H1 (cell line): ENCODE measurements at regions not wholly inside any gene's neighbourhood (a gene's known extent, or its start where the extent isn't known, plus 50 kb on each side); places are given as distances from the start of the nearest gene placed in this dataset.

Experiments
- CTCF ChIA-PET: fragments of 300-600 bp; sonication (Branson Sonifier 250); formaldehyde crosslinking; loops from one replicate; lab custom pipeline; 2021; ENCODE audit not compliant: partially characterized antibody; lab: Charles Lee
- POLR2A ChIA-PET: fragments of 300-600 bp; sonication (Branson Sonifier 250); formaldehyde crosslinking; loops from one replicate; lab custom pipeline; 2021; ENCODE audit warnings: inconsistent platforms; ENCODE audit not compliant: partially characterized antibody; lab: Charles Lee
- DNase-seq, 2 experiments: peaks; one replicate each; pipeline versions ENCODE4 v3.0.0 to v3.0.0-alpha.2; 2010 to 2022; ENCODE audit warnings: low spot score in 2 of 2, low read depth in 1 of 2, mixed read lengths in 1 of 2
- FAIRE-seq: peaks from 2 replicates; lab custom pipeline; 2011; peaks lifted over from hg19 to GRCh38; lab: Jason Lieb, UNC
- H2AFZ ChIP-seq: 2 replicates; pipeline ENCODE4 v1.8.1; 2012; ENCODE audit warnings: low read length, inconsistent platforms
- H2AK5ac ChIP-seq: 2 replicates; pipeline ENCODE4 v1.6.1; 2013; ENCODE audit warnings: low read depth, low read length
- H2BK120ac ChIP-seq: replicated peaks from 2 replicates; pipeline ENCODE3; 2013; ENCODE audit warnings: low read depth, low read length, inconsistent platforms
- H2BK12ac ChIP-seq: 2 replicates; pipeline ENCODE4 v1.6.1; 2013; ENCODE audit warnings: low read depth, low read length
- H2BK15ac ChIP-seq: 2 replicates; pipeline ENCODE4 v1.6.1; 2013; ENCODE audit warnings: low read length
- H2BK20ac ChIP-seq: 2 replicates; pipeline ENCODE4 v1.6.1; 2013; ENCODE audit warnings: low read length
- H2BK5ac ChIP-seq: 2 replicates; pipeline ENCODE4 v1.6.1; 2013; ENCODE audit warnings: low read depth, low read length
- H3K14ac ChIP-seq: 2 replicates; pipeline ENCODE4 v1.6.1; 2013; ENCODE audit warnings: inconsistent platforms; ENCODE audit not compliant: insufficient read length
- H3K18ac ChIP-seq: 2 replicates; pipeline ENCODE4 v1.6.1; 2013; ENCODE audit warnings: low read length; ENCODE audit errors: extremely low read depth
- H3K23ac ChIP-seq: 2 replicates; pipeline ENCODE4 v1.6.1; 2013; ENCODE audit warnings: inconsistent platforms; ENCODE audit not compliant: insufficient read length
- H3K23me2 ChIP-seq: 2 replicates; pipeline ENCODE4 v1.6.1; 2013; ENCODE audit warnings: low read depth, low read length
- H3K27ac ChIP-seq: 2 replicates; pipeline ENCODE4 v1.6.1; 2011; ENCODE audit warnings: low read depth, low read length, inconsistent platforms
- H3K27me3 ChIP-seq, 4 experiments: replicated peaks in 1 of 4; 1 replicate in 1 of 4; 2 replicates in 3 of 4; pipeline versions ENCODE4 v1.6.1 to v1.8.1; 2011 to 2013; ENCODE audit warnings: low read length in 3 of 4, mild to moderate bottlenecking in 3 of 4, inconsistent platforms in 2 of 4, mixed read lengths in 2 of 4, moderate library complexity in 1 of 4; ENCODE audit not compliant: control insufficient read depth in 3 of 4, insufficient read depth in 3 of 4; ENCODE audit errors: extremely low read depth in 1 of 4
- H3K36me3 ChIP-seq, 4 experiments: 2 replicates each; pipeline versions ENCODE4 v1.6.1 to v1.8.1; 2011 to 2013; ENCODE audit warnings: mild to moderate bottlenecking in 4 of 4, low read length in 3 of 4, moderate library complexity in 2 of 4, control low read depth in 1 of 4, inconsistent platforms in 1 of 4; ENCODE audit not compliant: insufficient read depth in 4 of 4, control insufficient read depth in 2 of 4
- H3K4ac ChIP-seq: replicated peaks from 2 replicates; pipeline ENCODE3; 2013; ENCODE audit warnings: low read length, low read depth, mixed read lengths, inconsistent platforms; ENCODE audit not compliant: insufficient read length
- H3K4me1 ChIP-seq, 4 experiments: replicated peaks in 1 of 4; 1 replicate in 1 of 4; 2 replicates in 3 of 4; pipeline versions ENCODE4 v1.6.1 to v1.8.1; 2011 to 2013; ENCODE audit warnings: low read length in 3 of 4, inconsistent platforms in 2 of 4, mixed read lengths in 1 of 4; ENCODE audit not compliant: insufficient read depth in 4 of 4, control insufficient read depth in 3 of 4
- H3K4me2 ChIP-seq, 2 experiments: 2 replicates each; pipeline versions ENCODE4 v1.6.1 to v1.8.1; 2011 to 2013; ENCODE audit warnings: low read depth in 2 of 2, low read length in 2 of 2, control low read depth in 1 of 2, inconsistent platforms in 1 of 2, mild to moderate bottlenecking in 1 of 2; ENCODE audit not compliant: insufficient read depth in 1 of 2
- H3K4me3 ChIP-seq, 4 experiments: fragments of 200-600, 300-600 bp in 1 of 4; sonication (generic), shearing (Covaris generic), sonication (Bioruptor Twin) in 1 of 4; 2 replicates each; pipeline versions ENCODE4 v1.5.1 to v1.8.1; 2011 to 2016; ENCODE audit warnings: low read length in 4 of 4, low read depth in 3 of 4, control low read depth in 2 of 4, inconsistent platforms in 2 of 4, mild to moderate bottlenecking in 2 of 4, mixed read lengths in 1 of 4, moderate library complexity in 1 of 4; ENCODE audit not compliant: insufficient read depth in 2 of 4; ENCODE audit errors: extremely low read depth in 1 of 4
- H3K56ac ChIP-seq: replicated peaks from 2 replicates; pipeline ENCODE3; 2013; ENCODE audit warnings: low read depth, mild to moderate bottlenecking, mixed read lengths, low read length, inconsistent platforms; ENCODE audit not compliant: insufficient read length
- H3K79me1 ChIP-seq: 2 replicates; pipeline ENCODE4 v1.6.1; 2013; ENCODE audit warnings: low read depth, low read length, control low read depth
- H3K79me2 ChIP-seq, 2 experiments: 2 replicates each; pipeline versions ENCODE4 v1.6.1 to v1.8.1; 2012 to 2013; ENCODE audit warnings: low read length in 2 of 2, mild to moderate bottlenecking in 2 of 2, inconsistent platforms in 1 of 2; ENCODE audit not compliant: insufficient read depth in 2 of 2, control insufficient read depth in 1 of 2
- H3K9ac ChIP-seq, 4 experiments: replicated peaks in 1 of 4; 1 replicate in 1 of 4; 2 replicates in 3 of 4; pipeline versions ENCODE4 v1.6.1 to v1.8.1; 2011 to 2013; ENCODE audit warnings: low read depth in 3 of 4, low read length in 3 of 4, control low read depth in 2 of 4, mild to moderate bottlenecking in 2 of 4, moderate library complexity in 2 of 4, inconsistent platforms in 1 of 4; ENCODE audit errors: extremely low read depth in 1 of 4
- H3K9me3 ChIP-seq, 2 experiments: 2 replicates each; pipeline versions ENCODE4 v1.6.1 to v1.8.1; 2012 to 2013; ENCODE audit warnings: mild to moderate bottlenecking in 2 of 2, moderate library complexity in 2 of 2, control low read depth in 1 of 2, inconsistent platforms in 1 of 2, low read depth in 1 of 2, low read length in 1 of 2, mixed read lengths in 1 of 2; ENCODE audit not compliant: insufficient read depth in 2 of 2
- H4K20me1 ChIP-seq, 2 experiments: replicated peaks in 1 of 2; 2 replicates each; pipeline versions ENCODE3 to v1.8.1; 2011 to 2013; ENCODE audit warnings: inconsistent platforms in 2 of 2, low read length in 2 of 2, mild to moderate bottlenecking in 1 of 2; ENCODE audit not compliant: insufficient read depth in 2 of 2, control insufficient read depth in 1 of 2
- H4K5ac ChIP-seq: 2 replicates; pipeline ENCODE4 v1.6.1; 2013; ENCODE audit warnings: low read length, low read depth, mixed read lengths, inconsistent platforms; ENCODE audit not compliant: insufficient read length
- H4K8ac ChIP-seq: 2 replicates; pipeline ENCODE4 v1.8.0; 2013; ENCODE audit warnings: mild to moderate bottlenecking, moderate library complexity, low read length, inconsistent platforms; ENCODE audit not compliant: insufficient read depth; ENCODE audit errors: extremely low read depth
- H4K91ac ChIP-seq: replicated peaks from 2 replicates; pipeline ENCODE3; 2013; ENCODE audit warnings: low read length, mixed read lengths, inconsistent platforms; ENCODE audit not compliant: insufficient read length
- BRCA1 ChIP-seq: IDR thresholded peaks from 2 replicates; pipeline ENCODE4 v1.6.1; 2012; ENCODE audit warnings: low read depth, low read length, improper control_type of control experiment
- CBX5 ChIP-seq: fragments of 300-800, 300-1000 bp; sonication (generic); IDR thresholded peaks from 2 replicates; pipeline ENCODE4 v1.7.1; 2016; ENCODE audit warnings: antibody characterized with exemption, low read length, low read depth
- CEBPB ChIP-seq: IDR thresholded peaks from 2 replicates; pipeline ENCODE4 v1.6.1; 2012; ENCODE audit warnings: low read depth, low read length
- FOSL1 ChIP-seq: IDR thresholded peaks from 2 replicates; pipeline ENCODE4 v1.6.1; 2011; ENCODE audit warnings: mild to moderate bottlenecking, low read depth, low read length, moderate library complexity; ENCODE audit not compliant: insufficient read depth
- GTF2F1 ChIP-seq: IDR thresholded peaks from 2 replicates; pipeline ENCODE4 v1.6.1; 2012; ENCODE audit warnings: low read depth, low read length, improper control_type of control experiment, borderline replicate concordance
- HDAC2 ChIP-seq, 2 experiments: fragments of 300-600 bp in 1 of 2; sonication (generic) in 1 of 2; IDR thresholded peaks; 2 replicates each; pipeline ENCODE4 v1.6.1; 2011 to 2012; ENCODE audit warnings: low read depth in 2 of 2, low read length in 2 of 2, mild to moderate bottlenecking in 2 of 2, moderate library complexity in 2 of 2, borderline replicate concordance in 1 of 2, inconsistent platforms in 1 of 2
- JUN ChIP-seq: IDR thresholded peaks from 2 replicates; pipeline ENCODE4 v1.6.1; 2011; ENCODE audit warnings: low read depth, mild to moderate bottlenecking, improper control_type of control experiment, low read length
- NANOG ChIP-seq: IDR thresholded peaks from 2 replicates; pipeline ENCODE4 v1.6.1; 2011; ENCODE audit warnings: low read length, low read depth, mild to moderate bottlenecking, inconsistent platforms; ENCODE audit not compliant: insufficient read depth, poor library complexity, severe bottlenecking
- RAD21 ChIP-seq, 2 experiments: IDR thresholded peaks in 1 of 2; conservative IDR thresholded peaks in 1 of 2; 2 replicates each; pipeline ENCODE4 v1.6.1; 2011; ENCODE audit warnings: low read depth in 2 of 2, low read length in 2 of 2, improper control_type of control experiment in 1 of 2, inconsistent platforms in 1 of 2, mild to moderate bottlenecking in 1 of 2, moderate library complexity in 1 of 2
- SP4 ChIP-seq: IDR thresholded peaks from 2 replicates; pipeline ENCODE4 v1.6.1; 2012; ENCODE audit warnings: low read length, inconsistent platforms
- WGBS, 2 experiments: shearing (Covaris generic) in 1 of 2; methylation state at CpG; one replicate each; pipeline versions ENCODE4 v1.1.6 to v1.1.7; 2013 to 2015; ENCODE audit warnings: low lambda C conversion rate in 2 of 2, mixed read lengths in 2 of 2, inconsistent platforms in 1 of 2, low coverage in 1 of 2, missing lambda C conversion rate in 1 of 2; ENCODE audit not compliant: insufficient replicate concordance in 2 of 2, insufficient coverage in 1 of 2, insufficient read length in 1 of 2; ENCODE audit errors: extremely low coverage in 1 of 2, missing lambda C conversion rate in 1 of 2; 5-methylcytosine and 5-hydroxymethylcytosine counted together

GRCh38 chr17:5800131-5800530, 215.8 kb upstream of the NLRP1 start:
- H2BK20ac ChIP-seq, result no peak overlapping the region
- H3K18ac ChIP-seq, result peak overlapping the region; percentile 48; the same call in 1 of the 2 replicates
- no peaks in the 10 kb centered on the region for H3K79me1 ChIP-seq
- no peak overlapping the region for H3K4ac ChIP-seq
- no peak overlapping the region for H3K27ac ChIP-seq
- no peak overlapping the region for H3K9ac ChIP-seq
- FAIRE-seq (no peak), DNase-seq (no peak)
- peaks cover 0 to 6% (median 0%) of the 10 kb centered on the region in 4 experiments; a peak in 2 of 7 replicates for H3K27me3 ChIP-seq
- no peaks in the 10 kb centered on the region for H3K9me3 ChIP-seq
- H4K5ac ChIP-seq, result no peak overlapping the region
- H2AK5ac ChIP-seq, result no peak overlapping the region
- no peak overlapping the region for H3K23ac ChIP-seq
- TF ChIP-seq CBX5 (no peak), NANOG (no peak), BRCA1 (no peak), RAD21 (IDR thresholded peaks at IDR 0.05 in 1 of 2, conservative IDR thresholded peaks at IDR 0.05 in 1 of 2; ENCODE audit: low read depth in 2 of 2, low read length in 2 of 2) (no peak), JUN (no peak), CEBPB (no peak), GTF2F1 (no peak), SP4 (no peak), HDAC2 (IDR thresholded peaks at IDR 0.05; ENCODE audit: borderline replicate concordance in 1 of 2, low read depth in 2 of 2, low read length in 2 of 2) (no peak), FOSL1 (no peak)
- no peak overlapping the region for H4K8ac ChIP-seq
- no peaks in the 10 kb centered on the region for H4K20me1 ChIP-seq
- peaks cover 4 to 23% (median 14%) of the 10 kb centered on the region in 4 experiments; a peak in 6 of 7 replicates for H3K4me1 ChIP-seq
- no peaks in the 10 kb centered on the region for H3K79me2 ChIP-seq
- ChIA-PET POLR2A (no interaction called here), CTCF (interaction anchor here (1.4 to 1.7 kb wide), 2 partner anchors 93 to 212 kb away, joined by 5 read pairs; no protein-coding TSS in a partner anchor)
- no peak overlapping the region for H2BK120ac ChIP-seq
- H2BK5ac ChIP-seq, result no peak overlapping the region
- H3K4me3 ChIP-seq, result no peak overlapping the region
- no peak overlapping the region for H3K4me2 ChIP-seq
- no peak overlapping the region for H3K56ac ChIP-seq
- WGBS, 2 experiments, result 82% methylated on average over 9 of the region's 9 CpGs; no CpG with 5 or more reads in 1 of the 2 experiments
- no peaks in the 10 kb centered on the region for H3K36me3 ChIP-seq
- peak overlapping the region; percentile 55; the same call in 1 of the 2 replicates for H2BK12ac ChIP-seq
- no peak overlapping the region for H3K14ac ChIP-seq
- no peak overlapping the region for H2BK15ac ChIP-seq
- H2AFZ ChIP-seq, result no peak overlapping the region
- no peak overlapping the region for H4K91ac ChIP-seq
- H3K23me2 ChIP-seq, result no peaks in the 10 kb centered on the region
